GM12878 (cell line): ENCODE measurements at regions not wholly inside any gene's neighbourhood (a gene's known extent, or its start where the extent isn't known, plus 50 kb on each side); places are given as distances from the start of the nearest gene placed in this dataset.

ENCODE experiments used
- ATF7 ChIP-seq: fragments of 450-650 bp; IDR thresholded peaks from 2 replicates; pipeline ENCODE4 v1.6.1; 2016; ENCODE audit warnings: low read depth, mild to moderate bottlenecking
- CBX5 ChIP-seq: sonication (generic); IDR thresholded peaks from 2 replicates; pipeline ENCODE4 v1.6.1; 2016; ENCODE audit warnings: low read depth, moderate library complexity, mild to moderate bottlenecking, inconsistent platforms
- CTCF ChIP-seq, 3 experiments: IDR thresholded peaks in 2 of 3; conservative IDR thresholded peaks in 1 of 3; 2 replicates each; pipeline ENCODE4 v1.5.1; 2011; ENCODE audit warnings: low read depth in 3 of 3, low read length in 3 of 3, mild to moderate bottlenecking in 3 of 3, control low read depth in 2 of 3, moderate library complexity in 2 of 3, inconsistent platforms in 1 of 3, mixed read lengths in 1 of 3; ENCODE audit not compliant: control insufficient read depth in 2 of 3, insufficient read depth in 1 of 3; ENCODE audit errors: extremely low read depth in 1 of 3
- ELK1 ChIP-seq: IDR thresholded peaks from 2 replicates; pipeline ENCODE4 v1.6.1; 2012; ENCODE audit warnings: low read depth, low read length, improper control_type of control experiment
- FOXM1 ChIP-seq: IDR thresholded peaks from 2 replicates; pipeline ENCODE4 v1.6.1; 2012; ENCODE audit warnings: low read depth, mild to moderate bottlenecking, inconsistent platforms, low read length, moderate library complexity
- KLF5 ChIP-seq: fragments of 450-650 bp; IDR thresholded peaks from 2 replicates; pipeline ENCODE4 v1.6.1; 2014; ENCODE audit warnings: mild to moderate bottlenecking; ENCODE audit not compliant: partially characterized antibody
- NBN ChIP-seq: fragments of 450-650 bp; IDR thresholded peaks from 2 replicates; pipeline ENCODE4 v1.6.1; 2016
- NFIC ChIP-seq: IDR thresholded peaks from 2 replicates; pipeline ENCODE4 v1.6.1; 2012; ENCODE audit warnings: low read depth, mild to moderate bottlenecking, inconsistent platforms, low read length, moderate library complexity
- RAD21 ChIP-seq: IDR thresholded peaks from 2 replicates; pipeline ENCODE4 v1.6.1; 2011; ENCODE audit warnings: mild to moderate bottlenecking, low read depth, low read length, moderate library complexity; ENCODE audit not compliant: insufficient read depth
- SIN3A ChIP-seq: IDR thresholded peaks from 2 replicates; pipeline ENCODE4 v1.6.1; 2012; ENCODE audit warnings: low read depth, low read length, improper control_type of control experiment
- USF2 ChIP-seq: IDR thresholded peaks from 2 replicates; pipeline ENCODE4 v1.6.1; 2011; ENCODE audit warnings: low read depth, low read length, improper control_type of control experiment, borderline replicate concordance
- ZBTB33 ChIP-seq: fragments of 450-650 bp; IDR thresholded peaks from 2 replicates; pipeline ENCODE4 v1.6.1; 2017; ENCODE audit warnings: mild to moderate bottlenecking
- ZNF207 ChIP-seq: fragments of 450-650 bp; IDR thresholded peaks from 2 replicates; pipeline ENCODE4 v1.6.1; 2014; ENCODE audit warnings: antibody characterized with exemption, mild to moderate bottlenecking, borderline replicate concordance
- ZNF24 ChIP-seq: fragments of 450-650 bp; IDR thresholded peaks from 2 replicates; pipeline ENCODE4 v1.6.1; 2017; ENCODE audit warnings: antibody characterized with exemption, mild to moderate bottlenecking

- TF ChIP-seq ZNF24: no peak
- no peak for TF ChIP-seq CBX5
- no peak for TF ChIP-seq ZBTB33
- no peak for TF ChIP-seq KLF5
- TF ChIP-seq FOXM1: no peak
- TF ChIP-seq ELK1: no peak
- TF ChIP-seq CTCF (IDR thresholded peaks at IDR 0.05 in 2 of 3, conservative IDR thresholded peaks at IDR 0.05 in 1 of 3; ENCODE audit: control insufficient read depth in 2 of 3, extremely low read depth in 1 of 3, insufficient read depth in 1 of 3, low read depth in 3 of 3, low read length in 3 of 3): no peak
- no peak for TF ChIP-seq NBN
- TF ChIP-seq SIN3A: no peak
- no peak for TF ChIP-seq USF2
- no peak for TF ChIP-seq RAD21
- TF ChIP-seq NFIC: no peak
- no peak for TF ChIP-seq ATF7
- no peak for TF ChIP-seq ZNF207
These were observed 143.4 kb downstream of the CCDC71L start for GRCh38 chr7:106517508-106517907.
